ENCODE measurements at regions not wholly inside any gene's neighbourhood (a gene's known extent, or its start where the extent isn't known, plus 50 kb on each side); places are given as distances from the start of the nearest gene placed in this dataset.

- TF ChIP-seq CTCF (IDR thresholded peaks at IDR 0.05; ENCODE audit: poor library complexity) (no peak), EZH2 (IDR thresholded peaks at IDR 0.05; ENCODE audit: borderline replicate concordance) (no peak), EZH2phosphoT487 (IDR thresholded peaks at IDR 0.05; ENCODE audit: low read depth, severe bottlenecking, unreplicated experiment) (no peak)
Observed at GRCh38 chr6:149198265-149198664, 119.2 kb upstream of the TAB2 start.

Data from hepatocyte (in vitro differentiated cells).